ELF-1 (cell line): ENCODE measurements at regions not wholly inside any gene's neighbourhood (a gene's known extent, or its start where the extent isn't known, plus 50 kb on each side); places are given as distances from the start of the nearest gene placed in this dataset.

ENCODE experiments used
- DNase-seq: peaks from one replicate; pipeline ENCODE4 v3.0.0-alpha.2; 2016; ENCODE audit warnings: low read depth, low spot score

DNA sequence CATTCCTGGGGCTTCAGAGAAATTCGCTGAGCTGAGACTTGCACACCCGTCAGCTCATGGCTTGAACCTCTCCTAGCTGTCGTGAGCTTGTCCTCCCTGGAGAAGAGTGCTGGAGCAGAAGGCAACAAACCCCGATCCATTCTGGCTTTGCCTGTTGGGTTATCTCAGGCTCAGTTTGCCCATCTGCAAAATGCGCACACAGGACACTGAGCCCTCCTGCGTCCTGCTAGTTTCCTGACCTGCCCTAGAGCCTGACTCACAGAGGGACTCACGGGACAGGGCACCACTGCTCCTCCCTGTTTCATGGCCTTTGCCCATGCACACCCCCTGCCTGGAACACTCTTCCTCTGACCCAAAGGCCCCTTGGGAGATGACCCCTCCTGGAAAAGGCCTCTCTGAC is 365.0 kb downstream of the MN1 start:
- DNase-seq = no peak

DNA sequence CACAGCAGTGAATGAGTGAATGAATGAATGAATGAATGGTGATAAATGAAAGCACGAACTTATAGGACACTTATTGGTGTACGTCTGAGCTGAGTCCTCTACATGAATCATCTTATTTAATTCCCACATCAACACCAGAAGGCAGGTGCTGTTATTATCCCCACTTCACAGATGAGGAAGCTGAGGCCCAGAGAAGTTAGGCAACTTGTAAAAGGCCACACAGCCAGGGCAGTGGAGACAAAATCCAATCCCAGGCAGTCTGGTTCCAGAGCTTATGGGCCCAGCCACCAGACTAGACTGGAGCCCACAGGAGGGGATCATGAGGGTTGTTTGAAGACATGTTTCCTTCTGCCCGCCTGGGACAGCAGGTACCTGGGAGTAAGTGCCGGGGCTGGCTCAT is 364.0 kb downstream of the MN1 start:
- no peak for DNase-seq

DNA sequence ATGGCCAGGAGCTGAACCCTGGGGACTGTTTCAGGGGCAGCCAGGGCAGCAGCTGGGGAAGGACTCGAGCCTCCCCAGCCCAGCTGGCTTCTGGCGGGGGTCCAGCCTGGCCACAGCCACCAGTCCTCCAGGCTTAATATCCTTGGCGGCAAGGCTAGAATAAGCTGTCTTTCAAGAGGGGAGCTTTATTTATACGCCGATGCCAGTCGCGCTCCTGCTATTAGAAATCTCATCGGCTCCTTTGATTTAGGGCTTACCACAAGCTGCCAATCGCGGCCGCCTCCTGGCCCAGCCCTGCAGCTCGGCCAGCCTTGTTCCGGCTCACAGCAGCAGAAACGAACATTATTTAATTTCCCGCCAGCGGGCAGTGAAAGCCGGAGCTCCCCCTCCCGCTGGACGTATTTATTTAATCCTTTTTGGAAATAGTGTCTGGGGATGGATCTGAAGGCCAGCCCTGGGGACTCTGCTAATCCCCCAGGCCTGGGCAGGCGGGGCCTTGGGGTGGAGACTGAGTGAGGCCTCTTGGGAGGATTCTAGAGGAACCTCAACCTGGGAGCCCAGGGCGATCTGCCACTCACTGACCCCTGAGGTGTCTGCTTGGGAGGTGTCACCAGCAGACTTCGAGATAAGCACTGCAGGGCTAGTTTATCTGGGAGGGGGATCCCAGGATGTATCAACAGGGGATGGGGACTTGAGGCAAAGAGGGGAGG is 363.1 kb downstream of the MN1 start:
- peak; percentile 46 for DNase-seq

DNA sequence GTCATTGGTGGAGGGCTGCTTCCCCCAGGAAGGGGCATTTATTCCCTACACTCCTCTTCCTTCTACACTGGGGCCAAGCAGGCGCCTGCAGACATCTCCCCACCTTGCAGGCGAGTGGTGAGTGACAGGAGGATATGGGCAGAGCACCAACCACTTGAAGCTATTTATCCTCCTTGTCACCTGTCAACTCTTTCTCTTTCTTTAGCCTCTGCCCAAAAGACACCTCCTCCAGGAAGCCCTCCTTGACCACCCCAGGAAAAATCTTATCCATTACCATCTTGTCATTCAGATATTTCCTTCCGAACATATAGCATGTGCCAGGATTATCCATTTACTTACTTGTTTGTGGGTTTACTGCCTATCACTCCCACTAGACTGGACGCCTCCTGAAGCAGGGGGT is 362.4 kb downstream of the MN1 start:
- no peak for DNase-seq

DNA sequence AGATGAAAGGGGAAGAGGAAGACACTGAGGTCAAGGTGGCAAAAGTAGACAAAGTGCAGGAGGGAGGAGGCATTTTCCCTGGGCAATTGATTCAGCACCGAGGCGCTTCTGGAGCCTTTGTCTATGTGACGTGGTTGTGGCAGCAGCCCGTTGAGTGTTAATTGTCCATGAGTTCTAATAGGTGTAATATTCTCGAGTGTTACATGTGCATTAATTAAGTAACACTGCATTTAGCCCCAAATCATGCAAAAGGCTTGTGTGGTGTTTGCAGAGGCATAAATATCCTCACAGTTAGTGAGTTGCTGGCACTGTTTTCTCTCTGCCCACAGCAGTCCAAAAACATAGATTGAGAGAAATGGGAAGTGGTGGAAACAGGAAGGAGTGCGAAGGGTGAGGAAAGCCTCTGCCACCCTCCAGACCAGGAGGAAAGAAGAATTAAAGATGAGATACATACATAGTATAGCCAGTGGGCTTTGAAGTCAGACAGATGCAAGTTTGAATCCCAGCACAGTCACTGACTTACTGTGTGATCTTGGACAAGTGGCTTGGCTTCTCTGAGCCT is 361.2 kb downstream of the MN1 start:
- no peak for DNase-seq

DNA sequence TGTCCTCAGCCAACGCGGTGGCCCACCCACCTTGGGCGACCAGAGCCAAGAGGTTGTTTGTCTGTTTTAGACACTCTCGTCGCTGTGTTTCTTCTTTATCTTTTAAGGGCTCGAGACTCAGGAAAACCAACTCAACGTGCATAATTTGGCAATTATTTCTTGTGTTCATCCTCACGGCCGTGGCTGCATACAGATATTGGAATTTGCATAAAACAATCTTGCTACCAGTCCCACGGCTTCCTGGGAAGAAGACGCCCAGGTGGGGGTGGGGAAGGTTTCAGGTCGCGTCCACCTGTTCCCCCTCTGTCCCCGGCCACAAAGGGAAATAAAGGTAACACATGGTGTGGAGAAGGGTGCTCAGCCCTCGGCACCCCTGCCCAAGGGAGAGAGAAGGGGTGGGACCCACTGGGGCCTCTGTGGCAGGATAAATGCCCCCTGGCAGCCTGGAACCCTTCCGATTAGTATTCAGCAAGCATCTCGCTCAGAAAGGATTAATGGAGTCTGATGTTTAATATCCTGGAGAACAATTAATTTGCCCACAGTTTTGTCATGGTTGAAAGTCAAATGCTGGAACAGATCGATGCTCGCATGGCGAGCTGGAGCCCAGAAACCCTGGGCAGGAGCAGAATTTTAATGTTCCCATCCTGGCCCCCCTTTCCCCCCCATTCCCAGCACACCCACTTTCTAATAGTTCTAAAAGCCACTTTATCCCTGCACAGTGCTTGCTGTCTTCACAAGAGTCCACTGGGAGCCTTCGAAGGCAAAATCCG is 359.7 kb downstream of the MN1 start:
- DNase-seq = no peak

DNA sequence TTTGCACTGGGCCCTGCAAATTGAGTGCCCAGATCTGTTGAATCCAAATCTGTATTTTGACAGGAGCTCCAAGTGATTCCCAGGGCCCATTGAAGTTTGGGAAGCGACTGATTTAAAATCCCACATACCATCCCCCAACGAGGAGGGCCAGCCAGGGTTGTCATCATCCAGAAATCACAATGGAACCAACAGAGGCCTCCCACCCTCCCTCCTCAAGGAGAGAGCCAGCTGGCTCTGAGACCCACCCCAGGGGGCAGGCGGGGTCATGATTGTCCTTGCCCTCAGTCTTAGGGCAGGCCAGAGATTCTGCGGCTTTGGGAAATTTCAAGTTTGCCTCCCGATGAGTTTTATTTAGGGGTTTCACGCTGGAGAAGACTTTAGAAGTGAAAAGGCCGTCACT is 358.2 kb downstream of the MN1 start:
- peak; percentile 28 for DNase-seq

DNA sequence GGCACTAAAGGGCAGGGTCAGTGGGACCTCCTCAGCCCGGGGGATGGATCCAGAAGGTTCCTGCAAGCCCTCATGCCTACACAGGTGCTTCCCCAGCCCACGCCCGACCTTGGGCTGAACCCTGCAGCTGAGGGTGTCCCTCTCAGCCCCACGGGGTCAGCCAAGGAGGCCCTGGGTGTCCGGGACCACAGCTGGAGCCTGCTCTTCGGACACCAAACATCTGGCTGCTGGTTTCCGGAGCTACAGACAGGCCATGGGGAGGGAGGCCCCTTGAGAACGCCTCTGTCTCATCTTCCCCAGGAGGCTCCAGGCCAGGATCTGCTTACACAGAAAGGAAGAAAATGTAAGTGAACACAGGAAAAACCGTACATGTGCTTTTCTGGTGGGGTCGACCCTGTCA is 355.7 kb downstream of the MN1 start:
- DNase-seq = no peak

DNA sequence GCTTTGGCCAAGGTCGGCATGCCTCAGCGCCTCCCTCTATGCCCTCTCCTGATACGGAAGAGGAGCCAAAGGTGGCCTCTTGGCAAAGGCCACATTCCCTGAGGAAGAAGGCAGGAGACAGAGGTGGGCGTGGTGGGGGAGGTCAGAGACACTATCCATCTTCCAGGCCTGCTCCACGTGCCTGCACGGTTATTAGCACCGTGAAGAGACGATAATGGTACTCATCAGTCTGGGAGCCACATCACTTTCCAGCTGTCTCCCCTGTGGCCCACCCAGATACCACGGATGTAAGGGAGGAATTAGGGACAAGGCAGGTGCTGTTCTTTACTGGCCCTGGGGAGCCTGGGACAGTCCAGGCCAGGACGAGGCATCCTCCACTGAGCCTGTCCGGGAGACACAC is 354.3 kb downstream of the MN1 start:
- no peak for DNase-seq

DNA sequence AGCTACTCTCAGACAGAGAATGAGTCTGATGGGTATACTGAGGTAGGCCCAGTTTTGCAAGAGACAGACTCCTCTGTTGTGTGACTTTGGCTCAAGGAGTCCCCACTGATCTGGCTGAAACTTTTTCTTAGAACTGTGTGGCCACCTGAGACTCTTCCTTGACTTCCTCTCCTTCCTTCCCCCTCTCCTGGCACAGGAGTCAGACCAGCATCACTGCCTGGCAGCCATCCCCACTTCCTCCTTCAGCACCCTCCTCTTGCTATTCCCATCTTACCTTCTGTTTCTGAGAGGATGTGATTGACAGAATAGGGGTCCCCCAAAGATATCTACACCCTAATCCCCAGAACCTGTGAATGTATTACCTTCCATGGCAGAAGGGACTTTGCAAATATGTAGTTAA is 351.1 kb downstream of the MN1 start:
- no peak for DNase-seq

DNA sequence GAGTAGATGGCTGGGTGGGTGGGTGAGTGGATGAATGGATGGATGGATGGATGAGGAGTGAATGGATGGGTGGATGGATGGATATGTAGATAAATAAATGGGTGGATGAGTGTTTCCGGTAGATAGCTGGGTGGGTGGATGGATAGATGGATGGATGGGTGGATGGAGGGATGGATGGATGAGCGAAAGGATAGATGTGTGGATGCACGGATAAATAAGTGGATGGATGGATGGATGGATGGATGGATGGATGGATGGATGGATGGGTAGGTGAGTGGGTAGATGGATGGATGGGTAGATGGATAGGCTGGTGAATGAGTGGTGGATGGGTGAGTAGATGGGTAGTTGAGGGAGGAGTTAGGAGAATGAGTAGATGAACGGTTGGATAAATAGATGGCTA is 349.3 kb downstream of the MN1 start:
- no peak for DNase-seq

DNA sequence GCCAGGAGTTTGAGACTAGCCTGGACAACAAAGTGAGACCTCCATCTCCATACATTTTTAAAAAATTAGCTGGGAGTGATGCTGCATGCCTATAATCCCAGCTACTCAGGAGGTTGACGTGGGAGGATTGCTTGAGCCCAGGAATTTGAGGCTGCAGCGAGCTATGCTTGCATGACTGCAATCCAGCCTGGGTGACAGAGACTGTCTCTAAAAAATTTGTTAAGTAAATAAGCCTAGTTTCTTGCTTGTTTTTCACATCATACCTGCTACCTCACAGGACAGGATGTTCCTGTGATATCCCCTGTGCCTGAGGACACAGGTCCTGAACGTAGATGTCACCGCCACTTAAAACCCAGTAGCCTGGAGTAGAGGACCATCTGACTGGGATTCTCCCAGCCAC is 348.6 kb downstream of the MN1 start:
- no peak for DNase-seq

DNA sequence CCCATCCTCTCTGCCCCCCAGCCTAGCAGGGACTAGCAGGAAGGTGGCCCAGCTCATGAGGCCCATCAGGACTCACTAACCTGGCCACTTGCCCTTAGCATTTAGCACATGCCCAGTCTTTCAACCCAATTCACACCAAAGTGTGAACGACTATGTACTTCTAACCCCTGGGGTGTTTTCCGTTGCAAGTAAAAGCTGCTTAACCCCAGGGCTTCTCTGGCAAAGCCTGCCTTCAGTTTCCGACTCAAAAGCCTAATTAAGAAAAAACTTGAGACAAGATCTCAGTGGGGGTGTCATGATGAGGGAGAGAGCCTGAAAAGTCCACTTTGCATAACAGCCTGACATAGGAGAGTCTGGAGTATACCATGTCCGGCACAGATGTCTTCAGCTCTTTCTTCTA is 347.8 kb downstream of the MN1 start:
- DNase-seq = peak; percentile 76

DNA sequence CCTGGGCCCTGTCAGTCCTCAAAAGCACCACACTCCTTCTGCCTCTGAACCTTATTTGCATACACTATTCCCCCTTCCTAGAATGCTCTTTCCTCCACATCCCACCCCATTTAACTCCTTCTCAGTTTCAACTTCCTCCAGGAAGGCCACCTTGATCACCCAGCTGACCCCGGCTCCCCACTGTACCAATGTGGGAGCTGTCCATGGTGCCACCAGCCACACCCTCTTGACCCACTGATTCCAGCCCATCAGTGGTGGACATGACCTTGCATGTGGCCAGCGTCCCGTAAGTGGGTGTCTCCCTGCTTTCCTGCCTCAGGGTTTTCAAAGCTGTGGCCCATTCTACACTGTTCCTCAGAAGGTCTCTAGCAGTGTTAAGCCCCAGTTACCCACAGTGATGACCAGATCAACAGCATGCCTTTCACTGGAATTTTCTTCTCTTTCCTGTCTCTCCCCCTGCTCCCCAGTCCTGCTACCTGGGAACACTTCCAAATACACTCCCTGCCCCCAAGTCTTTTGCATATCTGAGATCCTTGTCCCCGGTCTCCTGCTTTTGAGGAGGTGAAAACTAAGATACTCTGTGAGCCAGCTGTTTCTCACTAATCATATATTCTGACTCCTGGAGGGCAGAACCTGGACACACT is 346.6 kb downstream of the MN1 start:
- no peak for DNase-seq

DNA sequence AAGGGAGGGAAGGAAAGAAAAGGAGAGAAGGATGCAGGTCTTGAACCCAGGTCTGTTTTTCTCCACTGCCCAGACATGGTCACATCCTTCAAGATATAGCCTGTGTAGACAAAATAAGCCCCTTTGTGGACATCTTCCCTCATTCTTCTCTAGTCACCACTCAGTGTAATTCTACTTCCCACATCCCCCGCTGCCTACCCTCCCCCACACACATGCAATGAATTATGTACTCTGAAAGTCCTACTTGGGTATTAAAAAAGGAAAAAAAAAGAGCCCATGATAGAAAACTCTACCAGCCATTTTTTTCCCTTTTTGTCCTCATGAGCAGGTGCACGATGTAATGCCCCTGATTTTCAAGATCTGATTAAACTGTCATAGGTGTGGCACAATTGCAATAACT is 346.0 kb downstream of the MN1 start:
- DNase-seq = no peak

DNA sequence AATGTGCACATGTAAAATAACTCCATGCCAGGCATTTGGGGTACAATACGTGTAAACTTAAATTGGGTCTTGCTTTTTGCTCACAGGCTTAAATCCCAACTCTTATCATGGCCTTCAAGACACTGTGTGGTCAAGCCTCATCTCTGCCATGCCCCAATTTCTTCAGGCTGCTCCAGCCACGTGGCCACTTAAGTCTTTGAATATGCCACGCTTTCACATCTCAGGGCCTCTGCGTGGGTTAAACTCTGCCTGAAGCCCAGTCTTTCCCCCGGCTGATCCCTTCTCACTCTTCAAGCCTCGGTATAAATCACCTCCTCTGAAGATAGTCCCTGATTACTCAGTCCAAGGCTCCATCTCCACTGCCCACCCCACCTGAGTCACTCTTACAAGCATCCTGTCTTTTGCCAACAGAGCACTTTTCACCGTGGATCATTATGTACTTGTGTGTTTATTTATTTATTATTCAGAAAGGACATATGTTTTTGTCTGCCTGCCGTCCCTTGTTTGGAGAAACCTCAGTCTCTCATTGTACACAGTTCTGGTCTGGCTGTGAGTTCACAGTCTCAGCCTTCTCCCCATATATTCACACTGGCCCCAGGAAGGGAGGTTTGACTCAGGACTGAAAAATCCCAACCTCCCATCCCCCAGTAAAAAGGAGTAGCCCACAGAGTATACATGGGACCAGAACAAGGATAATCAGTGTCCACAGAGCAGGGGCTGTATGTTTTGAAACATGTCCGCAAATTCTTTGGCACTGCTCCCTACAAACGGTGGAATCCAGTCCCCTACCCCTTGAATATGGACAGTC is 344.7 kb downstream of the MN1 start:
- DNase-seq = no peak

DNA sequence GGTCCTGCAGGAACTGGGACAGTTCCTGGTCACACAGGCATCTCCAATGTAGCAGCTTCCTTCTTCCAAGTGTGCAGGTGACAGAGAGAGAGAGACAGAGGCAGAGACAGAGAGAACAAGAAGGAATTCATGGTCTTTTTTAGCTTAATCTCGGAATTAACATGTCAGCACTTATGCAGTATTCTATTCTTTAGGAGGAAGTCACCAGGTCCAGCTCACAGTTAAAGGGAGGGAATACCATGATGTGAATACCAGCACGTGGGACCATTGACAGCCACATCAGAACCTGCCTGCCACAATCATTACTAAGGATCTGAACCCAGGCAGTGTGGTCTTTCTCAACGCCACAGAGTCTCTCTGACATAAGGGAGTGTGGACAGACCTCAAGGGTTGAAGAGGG is 341.6 kb downstream of the MN1 start:
- no peak for DNase-seq

DNA sequence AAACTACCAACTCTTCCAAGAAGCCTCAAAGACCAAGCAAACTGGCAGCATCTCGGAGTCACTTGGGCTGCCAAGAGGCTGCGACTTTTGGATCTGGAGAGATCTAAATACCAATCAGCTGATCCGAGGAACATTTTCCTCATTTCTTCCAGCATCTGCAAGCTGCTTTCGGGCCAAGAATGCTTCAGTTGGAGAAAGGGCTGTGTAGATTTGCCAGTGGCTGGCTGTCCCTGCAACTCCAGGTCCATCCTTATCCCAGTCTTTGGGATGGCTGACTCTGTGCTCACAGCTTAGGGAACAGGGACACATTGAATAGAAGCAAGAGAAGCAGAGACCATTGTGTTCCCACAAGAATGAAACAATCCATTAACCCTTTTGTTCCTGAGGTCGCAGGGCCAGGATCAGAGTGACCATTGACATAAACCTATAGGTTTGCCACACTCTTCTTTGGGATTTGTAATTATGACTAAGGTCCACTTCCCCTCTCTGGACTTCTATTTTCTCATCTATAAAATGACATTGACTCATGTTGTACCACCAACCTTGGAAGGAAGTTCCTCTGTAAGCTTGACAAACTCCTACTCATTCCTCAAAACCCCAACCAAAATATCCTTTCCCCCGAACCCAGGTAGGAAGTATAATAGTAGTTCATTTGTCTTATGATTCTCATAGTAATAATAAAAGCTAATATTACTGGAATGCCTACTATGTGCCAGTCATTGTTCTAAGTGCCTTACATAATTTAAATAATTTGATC is 340.8 kb downstream of the MN1 start:
- no peak for DNase-seq

DNA sequence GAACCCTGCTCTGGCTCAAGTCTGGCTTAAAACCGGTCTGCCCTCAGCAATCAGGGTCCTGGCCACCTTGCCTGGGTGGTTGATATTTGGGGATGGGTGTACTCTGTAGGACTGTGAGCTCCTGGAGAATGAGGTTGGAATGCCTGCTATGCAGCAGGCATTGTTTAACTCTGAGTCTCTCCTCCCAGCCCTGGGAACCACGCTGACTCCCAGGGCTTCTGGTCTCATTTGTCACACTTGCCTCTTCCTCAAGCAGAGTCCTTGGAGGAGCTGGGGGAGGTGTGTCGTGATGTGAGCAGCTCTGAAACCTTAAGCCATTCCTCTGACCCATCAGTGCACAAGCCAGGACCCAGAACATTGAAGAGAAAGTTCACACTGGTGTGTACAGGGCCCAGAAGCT is 340.1 kb downstream of the MN1 start:
- peak; percentile 96 for DNase-seq

DNA sequence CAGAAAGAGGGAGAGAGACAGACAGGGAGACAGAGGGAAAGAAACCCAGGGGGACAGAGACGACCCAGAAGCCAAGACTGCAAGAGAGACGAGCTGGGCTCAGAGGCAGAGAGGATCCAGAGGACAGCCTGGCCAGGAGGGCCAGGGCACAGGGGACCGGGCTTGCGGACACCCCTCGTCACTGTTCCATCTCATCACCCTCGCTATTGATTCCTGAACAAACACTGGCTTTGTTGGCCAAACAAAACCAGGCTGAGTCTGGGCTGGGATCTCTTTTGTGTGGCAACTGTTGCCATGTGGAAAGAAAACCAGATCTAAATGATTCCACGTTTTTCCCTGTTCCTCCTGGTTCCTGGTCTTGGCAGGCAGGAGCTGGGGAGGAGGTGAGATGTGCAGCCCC is 339.4 kb downstream of the MN1 start:
- DNase-seq = no peak

DNA sequence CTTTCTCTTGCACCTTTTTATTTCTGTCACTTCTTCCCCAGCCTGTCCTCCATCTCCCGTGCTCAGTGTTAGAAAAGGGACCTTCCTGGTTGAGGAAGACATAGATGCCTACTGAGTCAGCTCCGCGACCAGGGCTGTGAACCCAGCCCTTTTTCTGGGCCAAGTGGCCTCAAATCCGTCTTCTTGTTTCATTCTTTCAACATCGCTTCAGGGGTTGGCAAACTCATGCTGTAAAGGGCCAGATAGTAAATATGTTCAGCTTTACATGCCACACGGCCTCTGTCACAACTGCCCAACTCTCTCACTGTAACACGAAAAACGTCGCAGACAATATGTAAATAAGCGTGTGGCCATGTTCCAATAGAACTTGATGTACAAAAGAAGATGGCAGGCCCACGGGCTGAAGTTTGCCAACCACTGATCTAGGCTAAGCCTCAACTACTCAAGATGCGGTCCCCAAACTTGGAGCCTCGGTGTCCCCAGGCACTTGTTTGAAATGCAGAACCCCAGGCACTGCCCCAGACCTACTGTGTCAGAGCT is 338.4 kb downstream of the MN1 start:
- DNase-seq = no peak
